AG09309 (cell line): ENCODE measurements at regions not wholly inside any gene's neighbourhood (a gene's known extent, or its start where the extent isn't known, plus 50 kb on each side); places are given as distances from the start of the nearest gene placed in this dataset.

Source experiments
- DNase-seq: peaks from one replicate; pipeline ENCODE4 v3.0.0-alpha.2; 2010; ENCODE audit warnings: low read depth
- H3K4me3 ChIP-seq: 2 replicates; pipeline ENCODE4 v1.5.1; 2011; ENCODE audit warnings: mild to moderate bottlenecking, low read depth, low read length, moderate library complexity; ENCODE audit not compliant: control insufficient read depth
- CTCF ChIP-seq: IDR thresholded peaks from 2 replicates; pipeline ENCODE4 v1.5.1; 2011; ENCODE audit warnings: mild to moderate bottlenecking, low read depth, low read length, inconsistent platforms; ENCODE audit not compliant: insufficient read depth, control insufficient read depth; ENCODE audit errors: missing control alignments

DNA sequence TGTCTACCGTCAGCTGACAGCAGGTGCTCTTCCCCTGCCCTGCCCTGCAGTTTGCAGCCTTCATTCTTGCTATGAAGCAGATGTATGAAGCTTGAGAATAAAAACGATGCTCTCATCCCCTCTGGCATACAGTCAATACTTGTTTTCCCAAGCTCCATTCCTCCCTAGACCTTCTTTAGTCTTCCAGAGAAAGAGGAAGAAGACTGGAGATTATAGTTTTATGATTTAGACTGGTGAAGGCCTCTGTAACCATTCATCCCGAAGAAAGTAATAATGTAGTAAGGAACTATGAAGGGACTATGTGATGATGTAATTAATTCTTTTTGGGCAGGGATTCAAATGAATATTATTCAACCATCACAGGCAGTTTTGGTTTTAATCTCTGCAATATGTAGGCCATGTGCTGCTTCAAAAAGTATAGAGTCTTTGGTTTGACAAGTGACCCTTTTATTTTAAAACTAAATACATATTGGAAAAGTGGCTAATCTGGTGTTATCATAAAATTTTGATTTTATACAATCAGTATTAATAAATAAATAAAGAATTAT lies 242.4 kb upstream of the KIAA1217 start:
- TF ChIP-seq CTCF, result no peak
- H3K4me3 ChIP-seq, result no peak overlapping the region
- DNase-seq, result no peak

DNA sequence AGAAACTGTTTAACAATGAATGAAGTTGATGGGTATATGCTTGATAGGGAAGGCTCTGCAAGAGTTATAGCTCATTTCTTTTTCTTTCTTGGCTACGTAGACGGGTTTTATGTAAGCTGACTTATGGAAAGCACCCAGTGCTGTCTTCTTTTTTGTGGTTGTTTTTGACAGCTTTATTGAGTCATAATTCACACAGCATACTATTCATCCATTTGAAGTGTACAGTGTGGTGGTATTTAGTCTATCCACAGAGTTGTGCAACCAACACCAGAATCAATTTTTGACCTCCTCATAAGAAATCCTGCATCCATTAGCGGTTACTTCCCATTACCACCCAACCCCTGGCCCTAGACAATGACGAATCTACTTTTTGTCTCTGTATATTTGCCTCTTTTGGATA lies 240.6 kb upstream of the KIAA1217 start:
- no peak for TF ChIP-seq CTCF
- H3K4me3 ChIP-seq, result no peak overlapping the region
- no peak for DNase-seq

- H3K4me3 ChIP-seq, result no peak overlapping the region
- TF ChIP-seq CTCF, result no peak
- no peak for DNase-seq
These were observed 234.1 kb upstream of the KIAA1217 start for GRCh38 chr10:23974746-23975272.

GRCh38 chr10:23975431-23975830 lies 233.5 kb upstream of the KIAA1217 start:
- TF ChIP-seq CTCF, result no peak
- no peak overlapping the region for H3K4me3 ChIP-seq
- no peak for DNase-seq

- no peak for DNase-seq
- TF ChIP-seq CTCF, result no peak
- H3K4me3 ChIP-seq, result no peak overlapping the region
These were observed 232.7 kb upstream of the KIAA1217 start for GRCh38 chr10:23976275-23976674.

DNA sequence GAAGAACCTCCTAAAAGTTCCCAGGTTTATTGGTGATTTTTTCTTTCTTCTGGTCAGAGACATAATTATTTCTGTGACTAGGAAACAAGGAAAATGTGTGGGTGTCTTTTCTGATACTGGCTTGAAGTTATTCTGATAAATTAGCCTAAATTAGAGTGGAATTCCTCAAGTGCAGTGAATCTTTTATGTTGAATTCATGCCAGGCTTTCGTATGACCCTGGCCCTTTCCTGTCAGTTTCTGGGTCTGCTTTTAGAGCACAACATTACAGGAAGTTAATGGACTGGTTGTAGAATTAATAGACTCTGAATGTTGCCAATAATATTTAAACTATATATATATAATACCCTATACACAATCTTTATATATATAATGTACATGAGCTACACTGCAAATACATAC lies 230.6 kb upstream of the KIAA1217 start:
- DNase-seq, result no peak
- TF ChIP-seq CTCF, result no peak
- no peak overlapping the region for H3K4me3 ChIP-seq
